BJ (cell line): ENCODE measurements at regions not wholly inside any gene's neighbourhood (a gene's known extent, or its start where the extent isn't known, plus 50 kb on each side); places are given as distances from the start of the nearest gene placed in this dataset.
"Not testable (repeated sequence)": the region's sequence is repeated elsewhere in the genome, so short reads cannot be mapped to it uniquely, and the experiment has no call there.

Experiments used
- CTCF ChIA-PET: fragments of 350-600 bp; formaldehyde crosslinking; extraction: SDS; loops from one replicate; lab custom pipeline; 2021; ENCODE audit warnings: antibody characterized with exemption, inconsistent platforms; lab: Yijun Ruan, JAX
- POLR2A ChIA-PET: fragments of 300-600 bp; sonication (Branson Sonifier 250); formaldehyde crosslinking; extraction: SDS; loops from one replicate; lab custom pipeline; 2021; ENCODE audit warnings: antibody characterized with exemption; lab: Charles Lee
- DNase-seq: peaks from one replicate; pipeline ENCODE4 v3.0.0-alpha.2; 2011; ENCODE audit warnings: low read depth
- H3K27me3 ChIP-seq: 2 replicates; pipeline ENCODE4 v1.6.0; 2011; ENCODE audit warnings: low read length; ENCODE audit not compliant: control insufficient read depth, insufficient read depth
- H3K36me3 ChIP-seq: 2 replicates; pipeline ENCODE4 v1.5.1; 2011; ENCODE audit warnings: low read length; ENCODE audit not compliant: control insufficient read depth, insufficient read depth
- H3K4me3 ChIP-seq: 2 replicates; pipeline ENCODE4 v1.5.1; 2011; ENCODE audit warnings: low read depth, mild to moderate bottlenecking, control low read depth, low read length
- CTCF ChIP-seq: IDR thresholded peaks from 2 replicates; pipeline ENCODE4 v1.5.1; 2011; ENCODE audit warnings: low read depth, mild to moderate bottlenecking, control low read depth, inconsistent platforms, low read length, moderate library complexity; ENCODE audit not compliant: insufficient read depth

DNA sequence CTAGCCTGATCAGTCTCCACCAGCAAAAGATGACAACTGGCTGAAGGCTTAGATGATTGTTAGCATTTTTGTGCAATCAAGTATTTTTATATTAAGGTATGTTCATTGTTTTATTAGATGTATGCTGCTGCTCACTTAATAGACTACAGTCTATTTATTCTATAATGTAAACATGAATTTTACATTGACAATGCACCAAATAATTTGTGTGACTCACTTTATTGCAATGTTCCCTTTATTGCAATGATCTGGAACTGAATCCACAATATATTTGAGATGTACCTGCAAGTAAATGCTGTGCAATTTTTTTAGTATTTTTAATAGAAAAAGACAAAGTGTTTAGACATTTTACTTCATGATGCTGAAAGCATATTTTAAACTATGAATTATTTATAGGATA lies 896.5 kb downstream of the AMY1C start:
- no peak for TF ChIP-seq CTCF
- H3K36me3 ChIP-seq: no peaks in the 10 kb centered on the region
- H3K27me3 ChIP-seq: no peaks in the 10 kb centered on the region
- DNase-seq: no peak
- no peak overlapping the region for H3K4me3 ChIP-seq
- POLR2A ChIA-PET: no interaction called here
- CTCF ChIA-PET: no interaction called here

DNA sequence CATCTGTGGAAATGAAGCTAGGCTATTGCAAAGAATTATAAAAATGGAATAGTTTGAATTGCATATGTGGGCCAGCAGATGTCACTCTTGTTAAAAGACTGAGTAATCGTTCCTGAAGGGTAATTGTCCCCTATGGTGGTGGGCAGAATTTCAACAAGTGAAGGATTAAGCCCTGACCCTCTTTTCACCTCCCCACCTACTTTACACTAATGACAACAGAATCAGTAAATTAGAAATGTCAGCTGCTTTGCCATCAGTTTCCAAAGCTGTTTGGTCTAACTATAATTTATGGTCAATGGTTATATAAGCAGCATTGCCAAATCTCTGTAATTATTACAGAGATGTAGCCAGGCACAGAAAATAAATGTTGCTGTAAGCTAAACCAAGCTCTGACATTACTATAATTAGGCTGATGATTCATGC lies 898.6 kb downstream of the AMY1C start:
- no peaks in the 10 kb centered on the region for H3K27me3 ChIP-seq
- no peak overlapping the region for H3K4me3 ChIP-seq
- DNase-seq: no peak
- CTCF ChIA-PET: no interaction called here
- H3K36me3 ChIP-seq: no peaks in the 10 kb centered on the region
- POLR2A ChIA-PET: no interaction called here
- TF ChIP-seq CTCF: no peak

DNA sequence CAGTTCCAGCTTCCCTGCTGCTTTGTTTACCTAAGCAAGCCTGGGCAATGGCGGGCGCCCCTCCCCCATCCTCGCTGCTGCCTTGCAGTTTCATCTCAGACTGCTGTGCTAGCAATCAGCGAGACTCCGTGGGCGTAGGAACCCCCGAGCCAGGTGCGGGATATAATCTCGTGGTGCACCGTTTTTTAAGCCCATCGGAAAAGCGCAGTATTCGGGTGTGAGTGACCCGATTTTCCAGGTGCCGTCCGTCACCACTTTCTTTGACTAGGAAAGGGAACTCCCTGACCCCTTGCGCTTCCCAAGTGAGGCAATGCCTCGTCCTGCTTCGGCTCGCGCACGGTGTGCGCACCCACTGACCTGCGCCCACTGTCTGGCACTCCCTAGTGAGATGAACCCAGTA lies 914.7 kb downstream of the AMY1C start:
- H3K4me3 ChIP-seq, H3K36me3 ChIP-seq, POLR2A ChIA-PET, H3K27me3 ChIP-seq, DNase-seq, CTCF ChIA-PET: not testable (repeated sequence)

DNA sequence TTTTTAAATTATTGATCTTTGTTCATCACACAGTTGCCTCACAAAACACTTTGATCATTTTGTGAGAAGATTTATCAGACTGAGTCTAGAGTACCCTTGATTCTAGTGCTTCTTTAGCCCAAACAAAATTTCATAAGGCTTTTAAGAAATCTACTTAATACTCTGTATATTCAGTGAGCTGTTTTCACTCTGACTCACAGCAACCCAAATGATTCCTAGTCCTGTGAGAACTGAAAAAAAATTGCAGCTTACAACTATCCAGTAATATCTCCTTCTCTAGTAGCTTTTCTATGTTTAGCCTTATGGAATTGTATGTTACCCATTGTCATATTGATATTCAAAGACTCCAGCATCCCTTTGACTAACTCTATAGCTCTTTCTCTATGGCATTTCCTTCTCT lies 915.6 kb downstream of the AMY1C start:
- ChIA-PET POLR2A (no interaction called here), CTCF (no interaction called here)
- no peak for TF ChIP-seq CTCF
- no peaks in the 10 kb centered on the region for H3K36me3 ChIP-seq
- H3K27me3 ChIP-seq: no peaks in the 10 kb centered on the region
- DNase-seq: no peak
- H3K4me3 ChIP-seq: no peak overlapping the region

GRCh38 chr1:104671684-104672353 lies 922.1 kb downstream of the AMY1C start:
- H3K27me3 ChIP-seq: no peaks in the 10 kb centered on the region
- ChIA-PET POLR2A (no interaction called here), CTCF (no interaction called here)
- H3K36me3 ChIP-seq: no peaks in the 10 kb centered on the region
- no peak overlapping the region for H3K4me3 ChIP-seq
- DNase-seq: no peak
- no peak for TF ChIP-seq CTCF

DNA sequence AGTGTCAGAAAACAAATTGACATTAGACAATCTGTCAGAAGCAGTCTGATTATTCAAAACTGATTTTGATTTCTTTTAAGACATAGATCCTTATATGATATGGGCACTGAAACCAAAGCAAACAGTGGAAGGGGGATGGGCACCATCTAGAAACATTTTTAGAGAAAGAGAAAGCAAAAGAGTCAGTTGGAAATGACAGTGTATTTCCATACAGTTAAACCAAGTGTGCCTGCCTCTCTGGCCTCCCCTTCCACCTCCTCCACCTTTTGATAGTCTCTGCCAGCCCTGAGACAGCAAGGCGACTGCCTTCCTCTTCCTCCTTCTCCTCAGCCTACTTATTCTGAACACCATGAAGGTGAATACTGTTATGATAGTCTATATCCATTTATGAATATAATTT lies 949.7 kb downstream of the AMY1C start:
- H3K27me3 ChIP-seq: no peaks in the 10 kb centered on the region
- TF ChIP-seq CTCF: no peak
- POLR2A ChIA-PET: no interaction called here
- DNase-seq: no peak
- no peak overlapping the region for H3K4me3 ChIP-seq
- no peaks in the 10 kb centered on the region for H3K36me3 ChIP-seq
- CTCF ChIA-PET: no interaction called here
